Transverse colon (tissue), 4 donors: ENCODE measurements at regions not wholly inside any gene's neighbourhood (a gene's known extent, or its start where the extent isn't known, plus 50 kb on each side); places are given as distances from the start of the nearest gene placed in this dataset.

Source experiments
- EP300 ChIP-seq: sonication (generic); formaldehyde crosslinking; IDR thresholded peaks from one replicate; pipeline ENCODE4 v1.6.1; 2017; ENCODE audit warnings: antibody characterized with exemption, low read depth
- POLR2AphosphoS5 ChIP-seq, 3 donors: sonication (generic); formaldehyde crosslinking; IDR thresholded peaks; one replicate each; pipeline ENCODE4 v1.6.1; 2016; ENCODE audit warnings: antibody characterized with exemption in 3 of 3
- TF ChIP-seq, protein P1 (sequence below), 5 experiments: fragments of 200-600 bp in 3 of 5; fragments of 450-650 bp in 2 of 5; sonication (generic) in 3 of 5; IDR thresholded peaks; 1 replicate in 2 of 5; 2 replicates in 3 of 5; pipeline ENCODE4 v1.5.1; 2016 to 2017; ENCODE audit warnings: antibody characterized with exemption in 5 of 5, inconsistent platforms in 3 of 5, mild to moderate bottlenecking in 2 of 5, moderate library complexity in 1 of 5

DNA sequence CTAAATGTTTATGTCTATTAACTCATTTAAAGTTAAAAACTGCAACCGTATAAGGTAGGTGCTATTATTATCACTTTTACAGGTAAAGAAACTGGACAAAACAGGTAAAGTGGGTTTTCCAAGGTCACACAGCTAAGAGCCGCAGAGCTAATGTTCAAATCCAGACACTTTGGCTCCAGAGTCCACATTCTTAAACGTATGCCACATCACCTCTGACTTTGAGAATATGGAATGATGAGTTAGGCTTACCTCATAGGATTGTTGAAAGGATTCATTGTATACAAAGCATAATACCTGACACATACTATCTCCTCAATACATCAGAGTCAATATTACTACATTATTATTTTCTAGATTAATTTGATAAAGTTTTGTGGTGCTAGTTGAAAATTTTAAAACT is 240.9 kb upstream of the STT3B start:
- TF ChIP-seq, protein P1, sequence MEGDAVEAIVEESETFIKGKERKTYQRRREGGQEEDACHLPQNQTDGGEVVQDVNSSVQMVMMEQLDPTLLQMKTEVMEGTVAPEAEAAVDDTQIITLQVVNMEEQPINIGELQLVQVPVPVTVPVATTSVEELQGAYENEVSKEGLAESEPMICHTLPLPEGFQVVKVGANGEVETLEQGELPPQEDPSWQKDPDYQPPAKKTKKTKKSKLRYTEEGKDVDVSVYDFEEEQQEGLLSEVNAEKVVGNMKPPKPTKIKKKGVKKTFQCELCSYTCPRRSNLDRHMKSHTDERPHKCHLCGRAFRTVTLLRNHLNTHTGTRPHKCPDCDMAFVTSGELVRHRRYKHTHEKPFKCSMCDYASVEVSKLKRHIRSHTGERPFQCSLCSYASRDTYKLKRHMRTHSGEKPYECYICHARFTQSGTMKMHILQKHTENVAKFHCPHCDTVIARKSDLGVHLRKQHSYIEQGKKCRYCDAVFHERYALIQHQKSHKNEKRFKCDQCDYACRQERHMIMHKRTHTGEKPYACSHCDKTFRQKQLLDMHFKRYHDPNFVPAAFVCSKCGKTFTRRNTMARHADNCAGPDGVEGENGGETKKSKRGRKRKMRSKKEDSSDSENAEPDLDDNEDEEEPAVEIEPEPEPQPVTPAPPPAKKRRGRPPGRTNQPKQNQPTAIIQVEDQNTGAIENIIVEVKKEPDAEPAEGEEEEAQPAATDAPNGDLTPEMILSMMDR (IDR thresholded peaks at IDR 0.05) = no peak
- TF ChIP-seq POLR2AphosphoS5 (IDR thresholded peaks at IDR 0.05) (no peak), EP300 (no peak)
